ENCODE measurements at regions not wholly inside any gene's neighbourhood (a gene's known extent, or its start where the extent isn't known, plus 50 kb on each side); places are given as distances from the start of the nearest gene placed in this dataset.

DNA sequence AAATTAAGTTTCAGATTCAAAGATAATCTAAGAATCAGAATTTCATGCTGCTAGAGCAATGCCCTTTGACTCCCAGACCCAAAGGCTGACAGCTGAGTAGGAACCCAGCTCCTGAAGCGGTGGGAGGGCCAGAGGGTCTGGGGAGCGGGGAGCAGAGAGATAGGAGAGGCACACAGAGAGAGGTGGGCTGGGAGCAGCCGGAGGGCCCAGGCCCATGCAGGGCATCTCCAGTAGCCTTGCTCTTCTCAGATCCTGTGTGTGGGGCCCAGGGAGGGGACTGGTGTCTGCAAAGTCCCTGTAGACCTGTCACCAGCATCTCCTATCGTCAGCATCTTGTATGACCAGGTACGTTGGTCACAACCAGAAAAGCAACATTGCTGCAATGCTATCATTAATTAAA is 75.3 kb upstream of the OLFM1 start:
- H3K27me3 ChIP-seq (ENCODE audit: insufficient read depth): no peaks in the 10 kb centered on the region
- H3K27ac ChIP-seq (ENCODE audit: low read depth in 2 of 2, low read length in 1 of 2): no peak overlapping the region
- ChIA-PET CTCF (interaction anchor here (1.2 kb wide), 1 partner anchor 12 kb away, joined by 4 read pairs; no protein-coding TSS in a partner anchor), POLR2A (no interaction called here)
- H3K4me1 ChIP-seq (ENCODE audit: control insufficient read depth in 1 of 2, insufficient read depth in 2 of 2, low read depth in 1 of 2, low read length in 1 of 2): no peaks in the 10 kb centered on the region
- no peaks in the 10 kb centered on the region for H3K36me3 ChIP-seq (replicated peaks in 1 of 2; ENCODE audit: control insufficient read depth in 1 of 2, insufficient read depth in 2 of 2, low read length in 1 of 2)
- H3K4me3 ChIP-seq (ENCODE audit: low read depth in 2 of 2, low read length in 1 of 2): no peak overlapping the region
- no peaks in the 10 kb centered on the region for H4K20me1 ChIP-seq (ENCODE audit: insufficient read depth)
- no peak overlapping the region for H2AFZ ChIP-seq (ENCODE audit: low read depth)
- WGBS (ENCODE audit: low lambda C conversion rate): 26% methylated on average over 5 of the region's 5 CpGs
- H3K4me2 ChIP-seq: no peak overlapping the region
- H3K9ac ChIP-seq: no peak overlapping the region
- TF ChIP-seq RCOR1 (IDR thresholded peaks at IDR 0.05; ENCODE audit: low read length) (no peak), YY1 (IDR thresholded peaks at IDR 0.05; ENCODE audit: low read depth) (no peak), GABPA (IDR thresholded peaks at IDR 0.05; ENCODE audit: low read depth) (no peak), TAF1 (IDR thresholded peaks at IDR 0.05; ENCODE audit: borderline replicate concordance, low read depth, low read length) (no peak), MXI1 (IDR thresholded peaks at IDR 0.05; ENCODE audit: low read depth, low read length) (no peak), FOXJ3 (CRISPR knock-in tag; IDR thresholded peaks at IDR 0.05) (no peak), RXRA (IDR thresholded peaks at IDR 0.05; ENCODE audit: borderline replicate concordance, low read depth) (no peak), ELF1 (IDR thresholded peaks at IDR 0.05) (no peak), EZH2phosphoT487 (IDR thresholded peaks at IDR 0.05; ENCODE audit: borderline replicate concordance, low read depth) (no peak), SIN3A (IDR thresholded peaks at IDR 0.05; ENCODE audit: borderline replicate concordance, low read depth, low read length) (no peak), FOSL2 (IDR thresholded peaks at IDR 0.05; ENCODE audit: borderline replicate concordance, low read depth) (no peak), FOXM1 (IDR thresholded peaks at IDR 0.05; ENCODE audit: low read depth) (no peak), SMC3 (IDR thresholded peaks at IDR 0.05; ENCODE audit: low read depth, low read length) (no peak), TEAD4 (IDR thresholded peaks at IDR 0.05; ENCODE audit: borderline replicate concordance, insufficient read depth) (no peak), TCF12 (IDR thresholded peaks at IDR 0.05) (no peak)
- TF ChIP-seq, protein P1, sequence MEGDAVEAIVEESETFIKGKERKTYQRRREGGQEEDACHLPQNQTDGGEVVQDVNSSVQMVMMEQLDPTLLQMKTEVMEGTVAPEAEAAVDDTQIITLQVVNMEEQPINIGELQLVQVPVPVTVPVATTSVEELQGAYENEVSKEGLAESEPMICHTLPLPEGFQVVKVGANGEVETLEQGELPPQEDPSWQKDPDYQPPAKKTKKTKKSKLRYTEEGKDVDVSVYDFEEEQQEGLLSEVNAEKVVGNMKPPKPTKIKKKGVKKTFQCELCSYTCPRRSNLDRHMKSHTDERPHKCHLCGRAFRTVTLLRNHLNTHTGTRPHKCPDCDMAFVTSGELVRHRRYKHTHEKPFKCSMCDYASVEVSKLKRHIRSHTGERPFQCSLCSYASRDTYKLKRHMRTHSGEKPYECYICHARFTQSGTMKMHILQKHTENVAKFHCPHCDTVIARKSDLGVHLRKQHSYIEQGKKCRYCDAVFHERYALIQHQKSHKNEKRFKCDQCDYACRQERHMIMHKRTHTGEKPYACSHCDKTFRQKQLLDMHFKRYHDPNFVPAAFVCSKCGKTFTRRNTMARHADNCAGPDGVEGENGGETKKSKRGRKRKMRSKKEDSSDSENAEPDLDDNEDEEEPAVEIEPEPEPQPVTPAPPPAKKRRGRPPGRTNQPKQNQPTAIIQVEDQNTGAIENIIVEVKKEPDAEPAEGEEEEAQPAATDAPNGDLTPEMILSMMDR (IDR thresholded peaks at IDR 0.05): no peak
- TF ChIP-seq, protein P2, sequence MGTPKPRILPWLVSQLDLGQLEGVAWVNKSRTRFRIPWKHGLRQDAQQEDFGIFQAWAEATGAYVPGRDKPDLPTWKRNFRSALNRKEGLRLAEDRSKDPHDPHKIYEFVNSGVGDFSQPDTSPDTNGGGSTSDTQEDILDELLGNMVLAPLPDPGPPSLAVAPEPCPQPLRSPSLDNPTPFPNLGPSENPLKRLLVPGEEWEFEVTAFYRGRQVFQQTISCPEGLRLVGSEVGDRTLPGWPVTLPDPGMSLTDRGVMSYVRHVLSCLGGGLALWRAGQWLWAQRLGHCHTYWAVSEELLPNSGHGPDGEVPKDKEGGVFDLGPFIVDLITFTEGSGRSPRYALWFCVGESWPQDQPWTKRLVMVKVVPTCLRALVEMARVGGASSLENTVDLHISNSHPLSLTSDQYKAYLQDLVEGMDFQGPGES (IDR thresholded peaks at IDR 0.05; ENCODE audit: low read depth, low read length): no peak
- TF ChIP-seq, protein P3, sequence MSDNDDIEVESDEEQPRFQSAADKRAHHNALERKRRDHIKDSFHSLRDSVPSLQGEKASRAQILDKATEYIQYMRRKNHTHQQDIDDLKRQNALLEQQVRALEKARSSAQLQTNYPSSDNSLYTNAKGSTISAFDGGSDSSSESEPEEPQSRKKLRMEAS (IDR thresholded peaks at IDR 0.05; ENCODE audit: low read depth): no peak
- no peaks in the 10 kb centered on the region for H3K79me2 ChIP-seq (ENCODE audit: insufficient read depth)
- H3F3A ChIP-seq (replicated peaks; ENCODE audit: insufficient read depth): no peaks in the 10 kb centered on the region
- no peaks in the 10 kb centered on the region for H3K9me3 ChIP-seq
- no peaks in the 10 kb centered on the region for H3K9me2 ChIP-seq
- no peak for DNase-seq
